ENCODE measurements at regions not wholly inside any gene's neighbourhood (a gene's known extent, or its start where the extent isn't known, plus 50 kb on each side); places are given as distances from the start of the nearest gene placed in this dataset.

- peaks cover 29% of the 10 kb centered on the region for H3K9me3 Mint-ChIP-seq
- TF ChIP-seq SMAD3 (CRISPR knock-in tag; IDR thresholded peaks at IDR 0.05; ENCODE audit: borderline replicate concordance) = no peak
- TF ChIP-seq E2F5 (CRISPR knock-in tag; IDR thresholded peaks at IDR 0.05) = no peak
- TF ChIP-seq ZNF232 (CRISPR knock-in tag; IDR thresholded peaks at IDR 0.05) = no peak
- TF ChIP-seq ZNF512 (CRISPR knock-in tag; IDR thresholded peaks at IDR 0.05; ENCODE audit: borderline replicate concordance) = no peak
- no peak for TF ChIP-seq JAZF1 (CRISPR knock-in tag; IDR thresholded peaks at IDR 0.05)
- no peak for TF ChIP-seq OVOL2 (CRISPR knock-in tag; IDR thresholded peaks at IDR 0.05; ENCODE audit: borderline replicate concordance)
- no peak for TF ChIP-seq CREM (CRISPR knock-in tag; IDR thresholded peaks at IDR 0.05)
- TF ChIP-seq FOXK1 (CRISPR knock-in tag; IDR thresholded peaks at IDR 0.05) = no peak
- no peak for TF ChIP-seq ZBTB43 (CRISPR knock-in tag; IDR thresholded peaks at IDR 0.05)
- no peak for TF ChIP-seq NFATC4 (CRISPR knock-in tag; IDR thresholded peaks at IDR 0.05)
- no peak for TF ChIP-seq RELA (CRISPR knock-in tag; IDR thresholded peaks at IDR 0.05; ENCODE audit: borderline replicate concordance)
- no peak for TF ChIP-seq ZNF121 (CRISPR knock-in tag; IDR thresholded peaks at IDR 0.05)
- H3K27me3 Mint-ChIP-seq (ENCODE audit: low read depth) = no peaks in the 10 kb centered on the region; the same call in none of the 2 replicates
- no peak for ATAC-seq
- DNase-seq (ENCODE audit: low spot score) = no peak
- no peak overlapping the region for H3K4me3 Mint-ChIP-seq
- peaks cover 6% of the 10 kb centered on the region for H3K36me3 Mint-ChIP-seq
- no peak overlapping the region for H3K27ac Mint-ChIP-seq
- ChIA-PET POLR2A (no interaction called here), CTCF (no interaction called here)
- peaks cover 1% of the 10 kb centered on the region; the same call in 1 of the 2 replicates for H3K4me1 Mint-ChIP-seq
Measured at GRCh38 chrX:77293331-77293995, 153.7 kb upstream of the FGF16 start.

- H3K4me3 Mint-ChIP-seq = no peak overlapping the region
- DNase-seq (ENCODE audit: low spot score) = no peak
- H3K4me1 Mint-ChIP-seq = peaks cover 7% of the 10 kb centered on the region; the same call in 1 of the 2 replicates
- peaks cover 6% of the 10 kb centered on the region for H3K36me3 Mint-ChIP-seq
- no peak overlapping the region for H3K27ac Mint-ChIP-seq
- ATAC-seq = no peak
- CTCF ChIA-PET = interaction anchor here (0.6 kb wide), 1 partner anchor 579 kb away, joined by 3 read pairs; no protein-coding TSS in a partner anchor
- TF ChIP-seq TCF7 (CRISPR knock-in tag; IDR thresholded peaks at IDR 0.05; ENCODE audit: low read depth) (no peak), E2F5 (CRISPR knock-in tag; IDR thresholded peaks at IDR 0.05) (no peak), ZNF138 (CRISPR knock-in tag; conservative IDR thresholded peaks at IDR 0.05) (no peak), ELF4 (CRISPR knock-in tag; IDR thresholded peaks at IDR 0.05; ENCODE audit: low read depth) (no peak), IRF2 (CRISPR knock-in tag; IDR thresholded peaks at IDR 0.05; ENCODE audit: borderline replicate concordance, low read depth) (no peak), USF1 (CRISPR knock-in tag; IDR thresholded peaks at IDR 0.05) (no peak), ATF1 (CRISPR knock-in tag; IDR thresholded peaks at IDR 0.05) (no peak), NR3C1 (CRISPR knock-in tag; conservative IDR thresholded peaks at IDR 0.05; ENCODE audit: low read depth) (no peak), FOXK1 (CRISPR knock-in tag; IDR thresholded peaks at IDR 0.05) (no peak), MLX (CRISPR knock-in tag; IDR thresholded peaks at IDR 0.05) (no peak), SMAD4 (CRISPR knock-in tag; IDR thresholded peaks at IDR 0.05) (no peak), IRF1 (CRISPR knock-in tag; IDR thresholded peaks at IDR 0.05) (no peak)
- no peaks in the 10 kb centered on the region; the same call in 1 of the 2 replicates for H3K27me3 Mint-ChIP-seq (ENCODE audit: low read depth)
- H3K9me3 Mint-ChIP-seq = peaks cover 24% of the 10 kb centered on the region
- POLR2A ChIA-PET = no interaction called here
Measured at GRCh38 chrX:77298296-77298695, 148.9 kb upstream of the FGF16 start.

All from WTC11 (cell line).